ENCODE measurements at regions not wholly inside any gene's neighbourhood (a gene's known extent, or its start where the extent isn't known, plus 50 kb on each side); places are given as distances from the start of the nearest gene placed in this dataset.

DNA sequence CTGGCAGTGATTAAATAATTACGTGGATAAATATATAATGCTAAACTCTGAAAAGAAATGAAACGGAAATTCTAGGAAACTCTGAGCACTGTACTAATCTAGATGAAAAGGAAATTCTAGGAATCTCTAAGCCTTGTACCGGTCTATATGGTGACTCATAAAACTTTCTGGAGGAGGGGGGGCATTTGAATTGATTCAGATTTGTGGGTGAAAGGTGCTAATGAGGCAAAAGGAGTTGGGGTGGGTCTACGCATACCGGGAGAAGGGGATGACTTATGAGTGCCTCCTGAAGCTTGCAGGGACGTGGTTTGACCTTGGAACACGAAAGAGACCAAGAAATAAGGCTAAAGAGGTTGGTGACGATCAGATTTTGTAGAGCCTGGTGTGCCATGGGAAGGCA lies 151.7 kb upstream of the CASK start:
- H3K4me3 ChIP-seq (ENCODE audit: control insufficient read depth, low read depth, low read length) = no peak overlapping the region
- no peak for TF ChIP-seq CTCF (IDR thresholded peaks at IDR 0.05; ENCODE audit: control insufficient read depth, insufficient read depth, low read depth, low read length, missing control alignments)
- DNase-seq (ENCODE audit: low read depth) = no peak

GRCh38 chrX:42073448-42073847 lies 150.1 kb upstream of the CASK start:
- H3K4me3 ChIP-seq (ENCODE audit: control insufficient read depth, low read depth, low read length) = no peak overlapping the region
- no peak for DNase-seq (ENCODE audit: low read depth)
- TF ChIP-seq CTCF (IDR thresholded peaks at IDR 0.05; ENCODE audit: control insufficient read depth, insufficient read depth, low read depth, low read length, missing control alignments) = no peak

- H3K4me3 ChIP-seq (ENCODE audit: control insufficient read depth, low read depth, low read length) = no peak overlapping the region
- TF ChIP-seq CTCF (IDR thresholded peaks at IDR 0.05; ENCODE audit: control insufficient read depth, insufficient read depth, low read depth, low read length, missing control alignments) = no peak
- DNase-seq (ENCODE audit: low read depth) = no peak
These were observed 147.5 kb upstream of the CASK start for GRCh38 chrX:42070866-42071265.

- H3K4me3 ChIP-seq (ENCODE audit: control insufficient read depth, low read depth, low read length) = no peak overlapping the region
- DNase-seq (ENCODE audit: low read depth) = no peak
- no peak for TF ChIP-seq CTCF (IDR thresholded peaks at IDR 0.05; ENCODE audit: control insufficient read depth, insufficient read depth, low read depth, low read length, missing control alignments)
These were observed 130.9 kb upstream of the CASK start for GRCh38 chrX:42054256-42054655.

GRCh38 chrX:42050345-42050744 lies 127.0 kb upstream of the CASK start:
- H3K4me3 ChIP-seq (ENCODE audit: control insufficient read depth, low read depth, low read length) = no peak overlapping the region
- no peak for DNase-seq (ENCODE audit: low read depth)
- TF ChIP-seq CTCF (IDR thresholded peaks at IDR 0.05; ENCODE audit: control insufficient read depth, insufficient read depth, low read depth, low read length, missing control alignments) = no peak

GRCh38 chrX:42047886-42048285 lies 124.5 kb upstream of the CASK start:
- TF ChIP-seq CTCF (IDR thresholded peaks at IDR 0.05; ENCODE audit: control insufficient read depth, insufficient read depth, low read depth, low read length, missing control alignments) = no peak
- DNase-seq (ENCODE audit: low read depth) = no peak
- H3K4me3 ChIP-seq (ENCODE audit: control insufficient read depth, low read depth, low read length) = no peak overlapping the region

DNA sequence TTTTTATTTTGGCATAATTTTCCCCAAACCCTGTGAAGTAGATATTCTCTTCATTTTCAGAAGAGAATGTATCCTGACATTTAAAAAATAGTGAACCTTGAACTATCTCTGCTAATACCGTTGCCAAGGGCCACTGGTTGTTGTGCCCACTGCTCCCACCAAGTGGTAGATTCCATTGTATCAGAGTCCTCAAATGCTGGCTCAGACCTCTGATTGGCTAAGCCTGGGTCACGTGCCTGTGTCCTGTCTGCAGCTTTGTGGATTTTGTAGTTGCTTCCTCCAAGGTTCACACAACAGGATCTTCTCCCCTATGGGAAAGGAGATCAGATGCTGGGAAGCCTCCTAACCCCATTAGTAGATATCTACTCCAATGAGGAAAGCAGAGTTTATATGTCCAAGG lies 104.8 kb upstream of the CASK start:
- DNase-seq (ENCODE audit: low read depth) = no peak
- TF ChIP-seq CTCF (IDR thresholded peaks at IDR 0.05; ENCODE audit: control insufficient read depth, insufficient read depth, low read depth, low read length, missing control alignments) = no peak

More for the DNA sequence above, 104.8 kb upstream of the CASK start:
- H3K4me3 ChIP-seq (ENCODE audit: control insufficient read depth, low read depth, low read length) = no peak overlapping the region

Data from AG09309 (cell line).